C1 segment of cervical spinal cord (tissue), 14 donors: ENCODE measurements at regions not wholly inside any gene's neighbourhood (a gene's known extent, or its start where the extent isn't known, plus 50 kb on each side); places are given as distances from the start of the nearest gene placed in this dataset.

Experiments used
- DNase-seq, 14 donors: peaks; one replicate each; lab custom pipeline; 2025; lab: John Stamatoyannopoulos, UW

- no peak for DNase-seq
Observed at GRCh38 chr1:224565186-224565585, 50.9 kb upstream of the CNIH3 start.

GRCh38 chr1:224565611-224566406, 50.3 kb upstream of the CNIH3 start:
- no peak for DNase-seq
